Liver (tissue), 8 donors: ENCODE measurements at regions not wholly inside any gene's neighbourhood (a gene's known extent, or its start where the extent isn't known, plus 50 kb on each side); places are given as distances from the start of the nearest gene placed in this dataset.

Experiments used
- DNase-seq: peaks from one replicate; pipeline ENCODE4 v3.0.0-alpha.2; 2017; ENCODE audit warnings: low spot score
- H3K27ac ChIP-seq, 2 donors: one replicate each; pipeline ENCODE4 v1.7.0; 2013; ENCODE audit warnings: inconsistent platforms in 2 of 2, low read length in 2 of 2, control low read depth in 1 of 2, low read depth in 1 of 2, mild to moderate bottlenecking in 1 of 2
- H3K27me3 ChIP-seq, 4 donors: one replicate each; pipeline versions ENCODE4 v1.6.1 to v1.7.0; 2013; ENCODE audit warnings: low read length in 3 of 4, inconsistent platforms in 1 of 4, mild to moderate bottlenecking in 1 of 4, moderate library complexity in 1 of 4; ENCODE audit not compliant: control insufficient read depth in 4 of 4, insufficient read depth in 4 of 4
- H3K36me3 ChIP-seq, 4 donors: one replicate each; pipeline versions ENCODE4 v1.6.1 to v1.7.0; 2013; ENCODE audit warnings: low read length in 3 of 4, mild to moderate bottlenecking in 3 of 4, low read depth in 1 of 4, moderate library complexity in 1 of 4; ENCODE audit not compliant: control insufficient read depth in 4 of 4, insufficient read depth in 3 of 4
- H3K4me1 ChIP-seq, 4 donors: one replicate each; pipeline versions ENCODE4 v1.6.1 to v1.7.0; 2013; ENCODE audit warnings: low read length in 3 of 4, mild to moderate bottlenecking in 3 of 4, moderate library complexity in 1 of 4; ENCODE audit not compliant: control insufficient read depth in 4 of 4, insufficient read depth in 4 of 4
- H3K4me3 ChIP-seq, 3 donors: one replicate each; pipeline versions ENCODE4 v1.6.1 to v1.7.0; 2013; ENCODE audit warnings: low read length in 3 of 3, control low read depth in 1 of 3, low read depth in 1 of 3, mild to moderate bottlenecking in 1 of 3
- H3K9ac ChIP-seq, 2 donors: one replicate each; pipeline ENCODE4 v1.7.0; 2013; ENCODE audit warnings: low read length in 2 of 2, mild to moderate bottlenecking in 2 of 2, moderate library complexity in 2 of 2, control low read depth in 1 of 2, low read depth in 1 of 2
- H3K9me3 ChIP-seq, 4 donors: one replicate each; pipeline versions ENCODE4 v1.6.1 to v1.7.0; 2013; ENCODE audit warnings: low read length in 3 of 4; ENCODE audit not compliant: control insufficient read depth in 4 of 4
- ATF3 ChIP-seq: IDR thresholded peaks from 2 replicates; pipeline ENCODE4 v1.6.1; 2016; ENCODE audit warnings: antibody characterized with exemption
- CTCF ChIP-seq: fragments of 150-350 bp; IDR thresholded peaks from 2 replicates; pipeline ENCODE4 v1.5.1; 2017; ENCODE audit warnings: improper control_type of control experiment, low read depth, low read length; ENCODE audit not compliant: missing input control
- FOXA1 ChIP-seq: IDR thresholded peaks from 2 replicates; pipeline ENCODE4 v1.6.1; 2016; ENCODE audit warnings: antibody characterized with exemption
- FOXA2 ChIP-seq: IDR thresholded peaks from 2 replicates; pipeline ENCODE4 v1.6.1; 2016; ENCODE audit warnings: antibody characterized with exemption
- HNF4A ChIP-seq, 2 donors: conservative IDR thresholded peaks; 2 replicates each; pipeline ENCODE4 v1.6.1; 2016; ENCODE audit warnings: antibody characterized with exemption in 2 of 2, mild to moderate bottlenecking in 2 of 2
- HNF4G ChIP-seq: IDR thresholded peaks from 2 replicates; pipeline ENCODE4 v1.6.1; 2016; ENCODE audit warnings: antibody characterized with exemption
- JUND ChIP-seq, 2 donors: IDR thresholded peaks; 2 replicates each; pipeline ENCODE4 v1.6.1; 2016; ENCODE audit warnings: antibody characterized with exemption in 2 of 2
- NR2F2 ChIP-seq: IDR thresholded peaks from 2 replicates; pipeline ENCODE4 v1.6.1; 2016; ENCODE audit warnings: antibody characterized with exemption
- RAD21 ChIP-seq, 2 donors: IDR thresholded peaks; 2 replicates each; pipeline ENCODE4 v1.6.1; 2016; ENCODE audit warnings: antibody characterized with exemption in 2 of 2, mild to moderate bottlenecking in 2 of 2
- REST ChIP-seq: IDR thresholded peaks from 2 replicates; pipeline ENCODE4 v1.6.1; 2016; ENCODE audit warnings: antibody characterized with exemption, mild to moderate bottlenecking
- RXRA ChIP-seq, 2 donors: IDR thresholded peaks; 2 replicates each; pipeline ENCODE4 v1.6.1; 2017 to 2018; ENCODE audit warnings: antibody characterized with exemption in 2 of 2, mild to moderate bottlenecking in 1 of 2
- SP1 ChIP-seq: IDR thresholded peaks from 2 replicates; pipeline ENCODE4 v1.6.1; 2018; ENCODE audit warnings: antibody characterized with exemption, mild to moderate bottlenecking
- TAF1 ChIP-seq: conservative IDR thresholded peaks from 2 replicates; pipeline ENCODE4 v1.6.1; 2016; ENCODE audit warnings: antibody characterized with exemption, mild to moderate bottlenecking
- YY1 ChIP-seq: IDR thresholded peaks from 2 replicates; pipeline ENCODE4 v1.6.1; 2016; ENCODE audit warnings: antibody characterized with exemption, mild to moderate bottlenecking
- ZBTB33 ChIP-seq: IDR thresholded peaks from 2 replicates; pipeline ENCODE4 v1.6.1; 2016; ENCODE audit warnings: antibody characterized with exemption
- WGBS: extraction: QIAGEN DNeasy Blood & Tissue Kit; methylation state at CpG from one replicate; pipeline ENCODE4 v1.1.7; 2013; 5-methylcytosine and 5-hydroxymethylcytosine counted together
- donor health status: healthy.
- donor health status: healthy.
- donor health status: healthy.
- donor health status: healthy.
- donor health status: healthy.

GRCh38 chr9:73647560-73647959, 495.9 kb downstream of the ANXA1 start (continued):
- no peak for TF ChIP-seq REST

- H3K4me1 ChIP-seq: no peaks in the 10 kb centered on the region
- no peaks in the 10 kb centered on the region for H3K9me3 ChIP-seq
- H3K4me3 ChIP-seq: no peak overlapping the region
- no peaks in the 10 kb centered on the region for H3K36me3 ChIP-seq
- WGBS: 95% methylated on average over 10 of the region's 10 CpGs
- no peak overlapping the region for H3K9ac ChIP-seq
- DNase-seq: no peak
- no peak overlapping the region for H3K27ac ChIP-seq
- no peaks in the 10 kb centered on the region for H3K27me3 ChIP-seq
- TF ChIP-seq HNF4A (conservative IDR thresholded peaks at IDR 0.05) (no peak), TAF1 (no peak), RAD21 (IDR thresholded peaks at IDR 0.05) (no peak), REST (no peak), RXRA (IDR thresholded peaks at IDR 0.05) (no peak), JUND (IDR thresholded peaks at IDR 0.05) (no peak), NR2F2 (no peak), SP1 (no peak), FOXA2 (no peak), YY1 (no peak), HNF4G (no peak), FOXA1 (no peak), CTCF (no peak), ATF3 (no peak), ZBTB33 (no peak)
These were observed 497.9 kb downstream of the ANXA1 start for GRCh38 chr9:73649552-73649951.
